Neuronal stem cell (in vitro differentiated cells): ENCODE measurements at regions not wholly inside any gene's neighbourhood (a gene's known extent, or its start where the extent isn't known, plus 50 kb on each side); places are given as distances from the start of the nearest gene placed in this dataset.

Experiments
- DNase-seq: peaks from one replicate; pipeline ENCODE4 v3.0.0-alpha.2; 2013; ENCODE audit warnings: low spot score
- H2AFZ ChIP-seq: one replicate; pipeline ENCODE4 v1.6.1; 2013; ENCODE audit warnings: mild to moderate bottlenecking, low read length, inconsistent platforms
- H2AK5ac ChIP-seq: 2 replicates; pipeline ENCODE4 v1.6.1; 2013; ENCODE audit warnings: low read depth, mild to moderate bottlenecking, inconsistent platforms, low read length, moderate library complexity, mixed read lengths
- H2BK120ac ChIP-seq: 2 replicates; pipeline ENCODE4 v1.6.1; 2013; ENCODE audit warnings: low read depth, mild to moderate bottlenecking, inconsistent platforms, low read length, moderate library complexity, mixed read lengths
- H2BK12ac ChIP-seq: one replicate; pipeline ENCODE4 v1.6.1; 2013; ENCODE audit warnings: low read length, inconsistent platforms
- H2BK15ac ChIP-seq: 2 replicates; pipeline ENCODE4 v1.6.1; 2013; ENCODE audit warnings: mild to moderate bottlenecking, low read length, inconsistent platforms, mixed read lengths
- H2BK5ac ChIP-seq: one replicate; pipeline ENCODE4 v1.6.1; 2013; ENCODE audit warnings: inconsistent platforms, mild to moderate bottlenecking, low read length, moderate library complexity
- H3K14ac ChIP-seq: one replicate; pipeline ENCODE4 v1.6.1; 2013; ENCODE audit warnings: low read length, inconsistent platforms
- H3K18ac ChIP-seq: 2 replicates; pipeline ENCODE4 v1.6.1; 2013; ENCODE audit warnings: low read length, inconsistent platforms
- H3K23ac ChIP-seq: 2 replicates; pipeline ENCODE4 v1.6.1; 2013; ENCODE audit warnings: low read depth, mild to moderate bottlenecking, mixed read lengths, low read length, inconsistent platforms; ENCODE audit not compliant: poor library complexity
- H3K27ac ChIP-seq: replicated peaks from 3 replicates; pipeline ENCODE4 v1.5.1; 2013; ENCODE audit warnings: low read length, inconsistent platforms
- H3K27me3 ChIP-seq, 3 experiments: 2 replicates each; pipeline ENCODE4 v1.6.1; 2013; ENCODE audit warnings: low read length in 3 of 3, mild to moderate bottlenecking in 2 of 3, inconsistent platforms in 1 of 3, low read depth in 1 of 3, mixed read lengths in 1 of 3, moderate library complexity in 1 of 3; ENCODE audit not compliant: control insufficient read depth in 3 of 3, insufficient read depth in 3 of 3
- H3K36me3 ChIP-seq, 2 donors: replicated peaks in 1 of 2; 2 replicates each; pipeline ENCODE4 v1.6.1; 2013; ENCODE audit warnings: low read length in 2 of 2; ENCODE audit not compliant: control insufficient read depth in 2 of 2, insufficient read depth in 2 of 2
- H3K4ac ChIP-seq: 2 replicates; pipeline ENCODE4 v1.6.1; 2013; ENCODE audit warnings: inconsistent platforms, mild to moderate bottlenecking, low read length, moderate library complexity
- H3K4me1 ChIP-seq, 2 donors: 1 replicate in 1 of 2; 2 replicates in 1 of 2; pipeline ENCODE4 v1.6.1; 2013; ENCODE audit warnings: low read length in 2 of 2, low read depth in 1 of 2; ENCODE audit not compliant: control insufficient read depth in 2 of 2, insufficient read depth in 1 of 2
- H3K4me2 ChIP-seq: one replicate; pipeline ENCODE4 v1.6.1; 2013; ENCODE audit warnings: mild to moderate bottlenecking, low read length, inconsistent platforms; ENCODE audit not compliant: insufficient read depth, poor library complexity, severe bottlenecking
- H3K4me3 ChIP-seq, 2 donors: 2 replicates each; pipeline ENCODE4 v1.5.1; 2013; ENCODE audit warnings: low read length in 2 of 2, mild to moderate bottlenecking in 2 of 2, inconsistent platforms in 1 of 2, moderate library complexity in 1 of 2
- H3K79me1 ChIP-seq: one replicate; pipeline ENCODE4 v1.6.1; 2013; ENCODE audit warnings: low read depth, mild to moderate bottlenecking, inconsistent platforms, low read length, moderate library complexity
- H3K9ac ChIP-seq: one replicate; pipeline ENCODE4 v1.6.1; 2013; ENCODE audit warnings: mild to moderate bottlenecking, low read depth, low read length, inconsistent platforms; ENCODE audit not compliant: poor library complexity
- H3K9me3 ChIP-seq, 2 donors: replicated peaks in 1 of 2; 2 replicates each; pipeline versions ENCODE3 to v1.6.1; 2013; ENCODE audit warnings: low read length in 2 of 2, mild to moderate bottlenecking in 2 of 2, inconsistent platforms in 1 of 2, low read depth in 1 of 2, mixed read lengths in 1 of 2, moderate library complexity in 1 of 2; ENCODE audit not compliant: control insufficient read depth in 2 of 2, insufficient read depth in 1 of 2
- H4K8ac ChIP-seq: one replicate; pipeline ENCODE4 v1.6.1; 2013; ENCODE audit warnings: low read depth, mild to moderate bottlenecking, inconsistent platforms, low read length, moderate library complexity
- H4K91ac ChIP-seq: one replicate; pipeline ENCODE4 v1.6.1; 2013; ENCODE audit warnings: low read length, low read depth, mild to moderate bottlenecking, inconsistent platforms; ENCODE audit not compliant: poor library complexity
- WGBS, 2 donors: extraction: QIAGEN DNeasy Blood & Tissue Kit; methylation state at CpG; one replicate each; pipeline ENCODE4 v1.1.7; 2013; ENCODE audit warnings: missing lambda C conversion rate in 2 of 2, mixed read lengths in 1 of 2; ENCODE audit not compliant: insufficient read length in 2 of 2, insufficient replicate concordance in 1 of 2; ENCODE audit errors: extremely low coverage in 2 of 2; 5-methylcytosine and 5-hydroxymethylcytosine counted together

GRCh38 chr7:88700725-88701124 lies 58.8 kb upstream of the ZNF804B start:
- DNase-seq = no peak
- no peak overlapping the region for H3K18ac ChIP-seq
- H2BK120ac ChIP-seq = no peak overlapping the region
- H2BK12ac ChIP-seq = no peak overlapping the region
- no peak overlapping the region for H4K91ac ChIP-seq
- H3K36me3 ChIP-seq = no peaks in the 10 kb centered on the region
- no peak overlapping the region for H3K14ac ChIP-seq
- no peak overlapping the region for H4K8ac ChIP-seq
- H3K9ac ChIP-seq = no peak overlapping the region
- H2BK15ac ChIP-seq = no peak overlapping the region
- no peaks in the 10 kb centered on the region for H3K27me3 ChIP-seq
- H3K9me3 ChIP-seq = no peaks in the 10 kb centered on the region
- H3K4me3 ChIP-seq = no peak overlapping the region
- no peaks in the 10 kb centered on the region for H3K4me1 ChIP-seq
- no peak overlapping the region for H3K23ac ChIP-seq
- no CpG with 5 or more reads among the region's 2 CpGs for WGBS, 2 donors
- H2BK5ac ChIP-seq = no peak overlapping the region
- H3K4ac ChIP-seq = no peak overlapping the region
- H3K4me2 ChIP-seq = no peak overlapping the region
- no peak overlapping the region for H3K27ac ChIP-seq
- H2AK5ac ChIP-seq = no peak overlapping the region
- H3K79me1 ChIP-seq = no peaks in the 10 kb centered on the region
- no peak overlapping the region for H2AFZ ChIP-seq

- H3K18ac ChIP-seq = no peak overlapping the region
Observed at GRCh38 chr7:88694207-88694606, 65.3 kb upstream of the ZNF804B start.

GRCh38 chr7:88693131-88693530 lies 66.4 kb upstream of the ZNF804B start:
- Histone ChIP-seq H3K36me3 (no peaks in the 10 kb centered on the region), H3K27ac (no peak overlapping the region), H2BK15ac (no peak overlapping the region), H2BK12ac (no peak overlapping the region), H3K4me2 (no peak overlapping the region), H2AK5ac (no peak overlapping the region), H3K4me3 (no peak overlapping the region), H3K18ac (no peak overlapping the region), H3K4me1 (no peaks in the 10 kb centered on the region), H3K4ac (no peak overlapping the region), H2BK5ac (no peak overlapping the region), H3K9ac (no peak overlapping the region), H4K8ac (no peak overlapping the region), H3K23ac (no peak overlapping the region), H3K14ac (no peak overlapping the region), H3K79me1 (no peaks in the 10 kb centered on the region), H2BK120ac (no peak overlapping the region), H4K91ac (no peak overlapping the region), H3K9me3 (no peaks in the 10 kb centered on the region), H3K27me3 (no peaks in the 10 kb centered on the region), H2AFZ (no peak overlapping the region)
- no peak for DNase-seq

More at GRCh38 chr7:88694207-88694606, 65.3 kb upstream of the ZNF804B start:
- no peaks in the 10 kb centered on the region for H3K36me3 ChIP-seq
- no peak overlapping the region for H4K8ac ChIP-seq
- H2AK5ac ChIP-seq = no peak overlapping the region
- no peak overlapping the region for H2BK120ac ChIP-seq
- no peak overlapping the region for H4K91ac ChIP-seq
- H3K9me3 ChIP-seq = no peaks in the 10 kb centered on the region
- H3K4me2 ChIP-seq = no peak overlapping the region
- H3K4ac ChIP-seq = no peak overlapping the region
- no peak overlapping the region for H3K27ac ChIP-seq
- DNase-seq = no peak
- H3K4me3 ChIP-seq = no peak overlapping the region
- no peak overlapping the region for H2AFZ ChIP-seq
- H3K23ac ChIP-seq = no peak overlapping the region
- no peak overlapping the region for H2BK12ac ChIP-seq
- H3K27me3 ChIP-seq = no peaks in the 10 kb centered on the region
- H2BK5ac ChIP-seq = no peak overlapping the region
- no peak overlapping the region for H2BK15ac ChIP-seq
- H3K14ac ChIP-seq = no peak overlapping the region
- H3K4me1 ChIP-seq = no peaks in the 10 kb centered on the region
- H3K9ac ChIP-seq = no peak overlapping the region
- H3K79me1 ChIP-seq = no peaks in the 10 kb centered on the region

- Histone ChIP-seq H3K27me3 (no peaks in the 10 kb centered on the region), H2AK5ac (no peak overlapping the region), H2AFZ (no peak overlapping the region), H3K79me1 (no peaks in the 10 kb centered on the region), H3K18ac (no peak overlapping the region), H3K14ac (no peak overlapping the region), H2BK12ac (no peak overlapping the region), H3K4me2 (no peak overlapping the region), H2BK15ac (no peak overlapping the region), H3K4ac (no peak overlapping the region), H3K9ac (no peak overlapping the region), H2BK120ac (no peak overlapping the region), H3K36me3 (no peaks in the 10 kb centered on the region), H4K8ac (no peak overlapping the region), H3K4me3 (no peak overlapping the region), H3K27ac (no peak overlapping the region), H3K4me1 (no peaks in the 10 kb centered on the region), H2BK5ac (no peak overlapping the region), H4K91ac (no peak overlapping the region), H3K9me3 (no peaks in the 10 kb centered on the region), H3K23ac (no peak overlapping the region)
- DNase-seq = no peak
Observed at GRCh38 chr7:88692493-88692892, 67.0 kb upstream of the ZNF804B start.
